H9 (cell line): ENCODE measurements at regions not wholly inside any gene's neighbourhood (a gene's known extent, or its start where the extent isn't known, plus 50 kb on each side); places are given as distances from the start of the nearest gene placed in this dataset.

ENCODE experiments used
- DNase-seq: peaks from one replicate; pipeline ENCODE4 v3.0.0-alpha.2; 2017
- H2AFZ ChIP-seq: one replicate; pipeline ENCODE4 v1.6.1; 2013; ENCODE audit warnings: mild to moderate bottlenecking, low read length, control low read depth, moderate library complexity
- H2AK5ac ChIP-seq: 2 replicates; pipeline ENCODE4 v1.6.1; 2013; ENCODE audit warnings: low read length, control low read depth, mixed read lengths; ENCODE audit not compliant: insufficient read length
- H2BK120ac ChIP-seq: one replicate; pipeline ENCODE4 v1.6.1; 2013; ENCODE audit warnings: low read depth, mild to moderate bottlenecking, low read length, control low read depth, inconsistent platforms; ENCODE audit not compliant: poor library complexity, severe bottlenecking
- H2BK12ac ChIP-seq: 2 replicates; pipeline ENCODE4 v1.6.1; 2013; ENCODE audit warnings: low read length, control low read depth, mixed read lengths, low read depth; ENCODE audit not compliant: insufficient read length
- H2BK15ac ChIP-seq: 2 replicates; pipeline ENCODE4 v1.6.1; 2013; ENCODE audit warnings: low read depth, low read length, control low read depth
- H2BK20ac ChIP-seq: one replicate; pipeline ENCODE4 v1.6.1; 2013; ENCODE audit warnings: low read depth, mild to moderate bottlenecking, low read length, control low read depth, inconsistent platforms; ENCODE audit not compliant: poor library complexity, severe bottlenecking
- H2BK5ac ChIP-seq: 2 replicates; pipeline ENCODE4 v1.6.1; 2013; ENCODE audit warnings: low read length, control low read depth, mixed read lengths; ENCODE audit not compliant: insufficient read length
- H3K14ac ChIP-seq: 2 replicates; pipeline ENCODE4 v1.6.1; 2013; ENCODE audit warnings: low read length, control low read depth; ENCODE audit not compliant: insufficient read depth
- H3K18ac ChIP-seq: 2 replicates; pipeline ENCODE4 v1.6.1; 2013; ENCODE audit warnings: low read depth, mild to moderate bottlenecking, mixed read lengths, low read length, control low read depth; ENCODE audit not compliant: insufficient read length
- H3K23ac ChIP-seq: 2 replicates; pipeline ENCODE4 v1.6.1; 2013; ENCODE audit warnings: low read length, control low read depth, mixed read lengths, low read depth; ENCODE audit not compliant: insufficient read length
- H3K23me2 ChIP-seq: 2 replicates; pipeline ENCODE4 v1.6.1; 2013; ENCODE audit warnings: low read depth, mild to moderate bottlenecking, mixed read lengths, low read length, control low read depth; ENCODE audit not compliant: insufficient read length, poor library complexity, severe bottlenecking
- H3K27ac ChIP-seq: 2 replicates; pipeline ENCODE4 v1.5.1; 2013; ENCODE audit warnings: low read length, control low read depth, mixed read lengths, low read depth; ENCODE audit not compliant: insufficient read length
- H3K27me3 ChIP-seq: 2 replicates; pipeline ENCODE4 v1.6.1; 2013; ENCODE audit warnings: low read length, control low read depth, inconsistent platforms; ENCODE audit not compliant: insufficient read depth
- H3K4ac ChIP-seq: 2 replicates; pipeline ENCODE4 v1.6.1; 2013; ENCODE audit warnings: low read depth, mild to moderate bottlenecking, control low read depth, inconsistent platforms, low read length, moderate library complexity
- H3K4me1 ChIP-seq: 2 replicates; pipeline ENCODE4 v1.6.1; 2013; ENCODE audit warnings: low read length, control low read depth, inconsistent platforms; ENCODE audit not compliant: insufficient read depth
- H3K4me2 ChIP-seq: 2 replicates; pipeline ENCODE4 v1.6.1; 2013; ENCODE audit warnings: low read length, control low read depth, mixed read lengths; ENCODE audit not compliant: insufficient read length, insufficient read depth
- H3K56ac ChIP-seq: 2 replicates; pipeline ENCODE4 v1.6.1; 2013; ENCODE audit warnings: low read depth, mild to moderate bottlenecking, mixed read lengths, low read length, control low read depth; ENCODE audit not compliant: insufficient read length
- H3K79me1 ChIP-seq: 2 replicates; pipeline ENCODE4 v1.6.1; 2013; ENCODE audit warnings: low read depth, mild to moderate bottlenecking, moderate library complexity, low read length, control low read depth, inconsistent platforms; ENCODE audit not compliant: insufficient read depth, poor library complexity, severe bottlenecking
- H3K79me2 ChIP-seq: 2 replicates; pipeline ENCODE4 v1.6.1; 2013; ENCODE audit warnings: low read length, control low read depth, inconsistent platforms; ENCODE audit not compliant: insufficient read depth
- H3K9ac ChIP-seq: 2 replicates; pipeline ENCODE4 v1.6.1; 2013; ENCODE audit warnings: low read length, control low read depth, mixed read lengths; ENCODE audit not compliant: insufficient read length; ENCODE audit errors: extremely low read depth
- H3K9me3 ChIP-seq: one replicate; pipeline ENCODE4 v1.6.1; 2013; ENCODE audit warnings: low read depth, low read length, inconsistent platforms; ENCODE audit not compliant: control insufficient read depth
- H3T11ph ChIP-seq: one replicate; pipeline ENCODE4 v1.6.1; 2013; ENCODE audit warnings: mild to moderate bottlenecking, low read length, control low read depth, inconsistent platforms
- H4K20me1 ChIP-seq: one replicate; pipeline ENCODE4 v1.6.1; 2013; ENCODE audit not compliant: control insufficient read depth, insufficient read length, insufficient read depth
- H4K5ac ChIP-seq: 2 replicates; pipeline ENCODE4 v1.6.1; 2013; ENCODE audit warnings: low read depth, mild to moderate bottlenecking, mixed read lengths, low read length, control low read depth; ENCODE audit not compliant: insufficient read length
- H4K8ac ChIP-seq: replicated peaks from 2 replicates; pipeline ENCODE4 v1.6.1; 2013; ENCODE audit warnings: low read length, control low read depth, mixed read lengths, low read depth; ENCODE audit not compliant: insufficient read length
- H4K91ac ChIP-seq: 2 replicates; pipeline ENCODE4 v1.6.1; 2013; ENCODE audit warnings: low read depth, mild to moderate bottlenecking, moderate library complexity, mixed read lengths, low read length, control low read depth; ENCODE audit not compliant: insufficient read length
- H3K27ac Mint-ChIP-seq, 3 experiments: 2 replicates in 2 of 3; 3 replicates in 1 of 3; pipeline ENCODE4 v1.8.0; 2020 to 2021; ENCODE audit warnings: mixed read lengths in 3 of 3, mild to moderate bottlenecking in 1 of 3, moderate library complexity in 1 of 3
- H3K27me3 Mint-ChIP-seq: 2 replicates; pipeline ENCODE4 v1.8.0; 2021; ENCODE audit warnings: low read depth, mild to moderate bottlenecking, moderate library complexity, mixed read lengths
- H3K36me3 Mint-ChIP-seq, 3 experiments: 2 replicates in 2 of 3; 3 replicates in 1 of 3; pipeline ENCODE4 v1.8.0; 2020 to 2021; ENCODE audit warnings: low read depth in 3 of 3, mixed read lengths in 3 of 3; ENCODE audit not compliant: insufficient read depth in 1 of 3
- H3K4me1 Mint-ChIP-seq, 2 experiments: 2 replicates each; pipeline ENCODE4 v1.8.0; 2020; ENCODE audit warnings: mixed read lengths in 2 of 2
- H3K4me3 Mint-ChIP-seq, 2 experiments: 2 replicates in 1 of 2; 3 replicates in 1 of 2; pipeline ENCODE4 v1.8.0; 2020 to 2021; ENCODE audit warnings: mild to moderate bottlenecking in 2 of 2, mixed read lengths in 2 of 2, moderate library complexity in 1 of 2
- H3K9me3 Mint-ChIP-seq, 2 experiments: 2 replicates in 1 of 2; 3 replicates in 1 of 2; pipeline ENCODE4 v1.8.0; 2020; ENCODE audit warnings: mild to moderate bottlenecking in 2 of 2, mixed read lengths in 2 of 2, moderate library complexity in 1 of 2
- CTCF ChIP-seq: fragments of 200-600 bp; sonication (generic); conservative IDR thresholded peaks from 3 replicates; pipeline ENCODE4 v1.8.0; 2021; ENCODE audit warnings: antibody characterized with exemption, mild to moderate bottlenecking
- WGBS: extraction: QIAGEN DNeasy Blood & Tissue Kit; methylation state at CpG from one replicate; pipeline ENCODE4 v1.1.7; 2013; ENCODE audit warnings: missing lambda C conversion rate, low lambda C conversion rate, mixed read lengths; ENCODE audit not compliant: insufficient read length; ENCODE audit errors: extremely low coverage; 5-methylcytosine and 5-hydroxymethylcytosine counted together

GRCh38 chr3:182058488-182058887 is 346.8 kb downstream of the SOX2 start:
- Histone ChIP-seq H4K8ac (no peak overlapping the region), H4K91ac (no peak overlapping the region), H3K4ac (no peak overlapping the region), H3K23me2 (no peaks in the 10 kb centered on the region), H3K56ac (no peak overlapping the region), H2BK5ac (no peak overlapping the region), H3K4me1 (no peaks in the 10 kb centered on the region), H3K4me2 (no peak overlapping the region), H3K27me3 (no peaks in the 10 kb centered on the region), H3K9me3 (no peaks in the 10 kb centered on the region), H3K23ac (no peak overlapping the region), H3K27ac (no peak overlapping the region), H2AK5ac (no peak overlapping the region), H2BK15ac (no peak overlapping the region), H2AFZ (no peak overlapping the region), H4K20me1 (no peaks in the 10 kb centered on the region), H3K14ac (no peak overlapping the region), H3K79me1 (no peaks in the 10 kb centered on the region), H2BK12ac (no peak overlapping the region), H3K18ac (no peak overlapping the region), H2BK120ac (no peak overlapping the region), H3K79me2 (no peaks in the 10 kb centered on the region), H2BK20ac (no peak overlapping the region), H3K9ac (no peak overlapping the region), H4K5ac (no peak overlapping the region), H3T11ph (no peak overlapping the region)
- Mint-ChIP-seq H3K27me3 (no peaks in the 10 kb centered on the region), H3K4me3 (no peak overlapping the region), H3K9me3 (no peaks in the 10 kb centered on the region), H3K36me3 (no peaks in the 10 kb centered on the region), H3K4me1 (peaks cover 0 to 3% of the 10 kb centered on the region in 2 experiments; a peak in 2 of 4 replicates), H3K27ac (no peak overlapping the region)
- DNase-seq, result no peak
- no CpG with 5 or more reads among the region's 1 CpG for WGBS
- TF ChIP-seq CTCF, result no peak
